Heart right ventricle (tissue), 16 donors: ENCODE measurements at regions not wholly inside any gene's neighbourhood (a gene's known extent, or its start where the extent isn't known, plus 50 kb on each side); places are given as distances from the start of the nearest gene placed in this dataset.

Experiments
- ATAC-seq, 8 donors: fragments of 200-7000 bp; cut with Tn5 transposase; one replicate each; pipeline ENCODE4 v1.9.1; 2020; ENCODE audit warnings: mild to moderate bottlenecking in 8 of 8, moderate library complexity in 8 of 8, moderate number of reproducible peaks in 1 of 8
- DNase-seq, 2 donors: peaks; one replicate each; pipeline ENCODE4 v3.0.0-alpha.2; 2020
- H3K27ac ChIP-seq, 10 donors: fragments of 200-600 bp; sonication (generic) in 2 of 10; one replicate each; pipeline versions ENCODE4 v1.5.0 to v1.8.0; 2020 to 2022; ENCODE audit warnings: mild to moderate bottlenecking in 3 of 10
- H3K27me3 ChIP-seq, 7 donors: fragments of 200-600 bp; one replicate each; pipeline ENCODE4 v1.8.0; 2021 to 2022; ENCODE audit warnings: mild to moderate bottlenecking in 2 of 7
- H3K36me3 ChIP-seq, 9 donors: fragments of 200-600 bp; sonication (generic) in 1 of 9; one replicate each; pipeline versions ENCODE4 v1.5.0 to v1.8.0; 2020 to 2022; ENCODE audit warnings: mild to moderate bottlenecking in 2 of 9
- H3K4me1 ChIP-seq, 9 donors: fragments of 200-600 bp; sonication (generic) in 1 of 9; one replicate each; pipeline versions ENCODE4 v1.5.0 to v1.8.0; 2020 to 2022; ENCODE audit warnings: mild to moderate bottlenecking in 4 of 9
- H3K4me3 ChIP-seq, 10 donors: fragments of 200-600 bp; sonication (generic) in 2 of 10; one replicate each; pipeline versions ENCODE4 v1.5.0 to v1.8.0; 2020 to 2022; ENCODE audit warnings: mild to moderate bottlenecking in 7 of 10, moderate library complexity in 2 of 10
- H3K9me3 ChIP-seq, 11 donors: fragments of 200-600 bp in 10 of 11; sonication (generic) in 2 of 11; one replicate each; pipeline versions ENCODE4 v1.5.0 to v1.8.0; 2013 to 2022; ENCODE audit warnings: mild to moderate bottlenecking in 2 of 11, control low read depth in 1 of 11, moderate library complexity in 1 of 11
- CTCF ChIP-seq, 9 donors: fragments of 200-600 bp; sonication (generic) in 2 of 9; IDR thresholded peaks; one replicate each; pipeline versions ENCODE4 v1.5.0 to v1.8.0; 2021 to 2022; ENCODE audit warnings: antibody characterized with exemption in 9 of 9, mild to moderate bottlenecking in 5 of 9, moderate library complexity in 1 of 9
- WGBS, 2 donors: extraction: QIAGEN DNeasy Blood & Tissue Kit; methylation state at CpG; one replicate each; pipeline ENCODE4 v1.1.7; 2013; ENCODE audit warnings: inconsistent platforms in 1 of 2; 5-methylcytosine and 5-hydroxymethylcytosine counted together
- intact Hi-C, 10 donors: fragments of 100-400 bp; cut with DNase I; formaldehyde crosslinking; loops; one replicate each; pipeline versions ENCODE4 v1.11.1 to v1.14.2; 2022
- donor health status: Arrhythmogenic right ventricular cardiomyopathy.
- donor health status: ischemic (EF 13 %, LVEDD 7.1; RV severe dilation, severe dysfunction).
- donor health status: healthy with polysubstance abuse.
- donor health status: DM: no; HTN: yes; CAD: no.
- donor health status: DM: no; HTN: no; CAD: no.
- donor health status: ischemic (EF 25% LVEDD 6.9; RV normal size, moderate dysfunction).
- donor health status: ischemic (EF 25% LVEDD 5.7; RV mildly dilated, moderate dysfunction).
- donor health status: healthy.
- donor health status: DM: yes; HTN: yes; CAD: no.
- donor health status: Ischemic cardiomyopathy.
- donor health status: ischemic (EF 35%, LVEDD 5.7; RV mildly dilated, moderate dysfunction).
- donor health status: nonischemic (EF 11% LVEDD 7.7; RV severe dilation, severe dysfunction).
- donor health status: DM: yes; HTN: yes; CAD: no.
- donor health status: PGD.
- donor health status: ischemic (EF 29% LVEDD 5.4; RV normal size, mild dysfunction).
- donor health status: nonischemic (EF 23%, LVEDD 6.1; RV moderate dilation, normal function).

- no peak for TF ChIP-seq CTCF (IDR thresholded peaks at IDR 0.05)
- intact Hi-C loops, result no loop called here
- 73 to 80% methylated on average over 18 of the region's 18 CpGs for WGBS, 2 donors
- H3K4me3 ChIP-seq, result no peak overlapping the region
- H3K9me3 ChIP-seq, result peaks cover 0 to 12% (median 10%) of the 10 kb centered on the region in 11 donors
- no peak overlapping the region for H3K27ac ChIP-seq
- H3K4me1 ChIP-seq, result no peaks in the 10 kb centered on the region
- no peaks in the 10 kb centered on the region for H3K36me3 ChIP-seq
- peak in 1 of 8 donors; percentile 44 for ATAC-seq
- H3K27me3 ChIP-seq, result peaks cover 0 to 4% (median 0%) of the 10 kb centered on the region in 7 donors
- no peak for DNase-seq
Observed at GRCh38 chr11:70788248-70789022, 390.1 kb downstream of the CTTN start.

- Histone ChIP-seq H3K4me1 (no peaks in the 10 kb centered on the region), H3K36me3 (no peaks in the 10 kb centered on the region), H3K27ac (no peak overlapping the region), H3K27me3 (peaks cover 0 to 4% (median 0%) of the 10 kb centered on the region in 7 donors), H3K4me3 (no peak overlapping the region), H3K9me3 (peaks cover 0 to 35% (median 12%) of the 10 kb centered on the region in 11 donors)
- DNase-seq, result no peak
- intact Hi-C loops, result no loop called here
- TF ChIP-seq CTCF (IDR thresholded peaks at IDR 0.05), result no peak
- WGBS, 2 donors, result 63 to 67% methylated on average over 12 of the region's 12 CpGs
- no peak for ATAC-seq
Observed at GRCh38 chr11:70790671-70791300, 392.5 kb downstream of the CTTN start.

GRCh38 chr11:70796648-70797227, 398.4 kb downstream of the CTTN start:
- no peak overlapping the region for H3K27ac ChIP-seq
- 78 to 80% methylated on average over 8 of the region's 8 CpGs for WGBS, 2 donors
- H3K9me3 ChIP-seq, result peaks cover 0 to 44% (median 12%) of the 10 kb centered on the region in 11 donors
- peaks cover 0 to 3% (median 0%) of the 10 kb centered on the region in 7 donors for H3K27me3 ChIP-seq
- no peak overlapping the region for H3K4me3 ChIP-seq
- TF ChIP-seq CTCF (IDR thresholded peaks at IDR 0.05), result no peak
- intact Hi-C loops, result no loop called here
- DNase-seq (no peak), ATAC-seq (no peak)
- no peaks in the 10 kb centered on the region for H3K36me3 ChIP-seq
- no peaks in the 10 kb centered on the region for H3K4me1 ChIP-seq

DNA sequence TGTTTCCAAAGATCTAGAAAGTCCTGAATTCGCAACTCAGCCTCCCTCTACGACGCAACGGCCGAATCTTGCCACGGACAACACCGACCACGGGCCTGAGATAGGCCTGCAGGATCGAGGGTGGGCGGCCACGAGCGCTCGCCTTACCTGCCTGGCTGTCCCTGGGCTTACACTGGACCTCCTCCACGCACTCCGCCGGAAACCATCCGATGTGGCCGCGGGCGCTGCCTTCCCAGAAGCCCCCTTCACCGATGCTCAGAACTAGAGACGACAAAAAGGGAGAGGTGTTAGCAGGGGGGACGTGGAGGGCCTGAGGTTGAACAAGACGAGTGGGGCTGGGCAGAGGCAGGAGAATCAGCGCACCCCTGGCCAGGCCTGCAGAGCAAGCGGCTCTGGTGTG, 400.0 kb downstream of the CTTN start:
- intact Hi-C loops, result no loop called here
- Histone ChIP-seq H3K27ac (no peak overlapping the region), H3K4me1 (no peaks in the 10 kb centered on the region), H3K27me3 (peaks cover 0 to 3% (median 0%) of the 10 kb centered on the region in 7 donors), H3K9me3 (peaks cover 0 to 33% (median 8%) of the 10 kb centered on the region in 11 donors), H3K4me3 (no peak overlapping the region), H3K36me3 (no peaks in the 10 kb centered on the region)
- DNase-seq (no peak), ATAC-seq (no peak)
- no peak for TF ChIP-seq CTCF (IDR thresholded peaks at IDR 0.05)
- WGBS, 2 donors, result 88 to 92% methylated on average over 26 of the region's 26 CpGs
